Keratinocyte (primary cell): ENCODE measurements at regions not wholly inside any gene's neighbourhood (a gene's known extent, or its start where the extent isn't known, plus 50 kb on each side); places are given as distances from the start of the nearest gene placed in this dataset.

Experiments
- DNase-seq: peaks from one replicate; pipeline ENCODE4 v3.0.0-alpha.2; 2011; ENCODE audit warnings: low read depth, missing footprints, low spot score
- FAIRE-seq: peaks from 2 replicates; lab custom pipeline; 2011; peaks lifted over from hg19 to GRCh38; lab: Jason Lieb, UNC
- H2AFZ ChIP-seq: 2 replicates; pipeline ENCODE4 v1.6.0; 2012; ENCODE audit warnings: low read length, control low read depth, inconsistent platforms; ENCODE audit not compliant: control insufficient read depth
- H3K27ac ChIP-seq: 2 replicates; pipeline ENCODE4 v1.5.1; 2011; ENCODE audit warnings: low read length; ENCODE audit not compliant: control insufficient read depth, insufficient read depth
- H3K27me3 ChIP-seq: 3 replicates; pipeline ENCODE4 v1.6.0; 2011; ENCODE audit warnings: low read length; ENCODE audit not compliant: control insufficient read depth, insufficient read depth; ENCODE audit errors: extremely low read depth
- H3K36me3 ChIP-seq, 2 experiments: 2 replicates in 1 of 2; 3 replicates in 1 of 2; pipeline ENCODE4 v1.5.1; 2011; ENCODE audit warnings: low read length in 2 of 2, mild to moderate bottlenecking in 1 of 2; ENCODE audit not compliant: control insufficient read depth in 2 of 2, insufficient read depth in 2 of 2; ENCODE audit errors: extremely low read depth in 1 of 2
- H3K4me1 ChIP-seq: 3 replicates; pipeline ENCODE4 v1.5.1; 2011; ENCODE audit warnings: low read length; ENCODE audit not compliant: control insufficient read depth, insufficient read depth; ENCODE audit errors: extremely low read depth
- H3K4me2 ChIP-seq: 3 replicates; pipeline ENCODE4 v1.6.0; 2011; ENCODE audit warnings: low read depth, low read length; ENCODE audit not compliant: control insufficient read depth, insufficient read depth; ENCODE audit errors: extremely low read depth
- H3K4me3 ChIP-seq, 3 experiments: fragments of 200-600 bp in 1 of 3; sonication (generic) in 1 of 3; 2 replicates in 2 of 3; 3 replicates in 1 of 3; pipeline ENCODE4 v1.5.1; 2011 to 2016; ENCODE audit warnings: low read length in 3 of 3, mild to moderate bottlenecking in 3 of 3, control low read depth in 2 of 3, inconsistent platforms in 1 of 3, low read depth in 1 of 3, mixed read lengths in 1 of 3, mixed run types in 1 of 3, moderate library complexity in 1 of 3; ENCODE audit not compliant: control insufficient read depth in 2 of 3, insufficient read depth in 2 of 3; ENCODE audit errors: extremely low read depth in 1 of 3
- H3K79me2 ChIP-seq: 2 replicates; pipeline ENCODE4 v1.6.0; 2012; ENCODE audit warnings: low read length; ENCODE audit not compliant: control insufficient read depth, insufficient read depth
- H3K9ac ChIP-seq: 3 replicates; pipeline ENCODE4 v1.6.0; 2011; ENCODE audit warnings: low read length; ENCODE audit not compliant: control insufficient read depth, insufficient read depth; ENCODE audit errors: extremely low read depth
- H3K9me1 ChIP-seq: 3 replicates; pipeline ENCODE4 v1.6.0; 2011; ENCODE audit warnings: low read length; ENCODE audit not compliant: control insufficient read depth, insufficient read depth; ENCODE audit errors: extremely low read depth
- H3K9me3 ChIP-seq: 2 replicates; pipeline ENCODE4 v1.5.1; 2012; ENCODE audit warnings: low read depth, low read length; ENCODE audit not compliant: control insufficient read depth
- H4K20me1 ChIP-seq: 3 replicates; pipeline ENCODE4 v1.6.0; 2011; ENCODE audit warnings: low read length; ENCODE audit not compliant: control insufficient read depth, insufficient read depth; ENCODE audit errors: extremely low read depth
- EZH2 ChIP-seq: IDR thresholded peaks from one replicate; pipeline ENCODE4 v1.6.1; 2012; ENCODE audit warnings: inconsistent platforms, mild to moderate bottlenecking, low read length, moderate library complexity
- dilution Hi-C: fragments of 300-500 bp; cut with MboI; formaldehyde crosslinking; loops from one replicate; pipeline ENCODE4 v1.7.0; 2020; ENCODE audit warnings: low sequenced_read_pairs; ENCODE audit not compliant: extremely low pct_ligation_motif_present
- TF ChIP-seq, protein P1 (sequence below), 3 experiments: IDR thresholded peaks in 1 of 3; conservative IDR thresholded peaks in 1 of 3; optimal IDR thresholded peaks in 1 of 3; 2 replicates in 2 of 3; 3 replicates in 1 of 3; pipeline versions ENCODE3 to v1.5.1; 2011; ENCODE audit warnings: low read length in 3 of 3, mild to moderate bottlenecking in 3 of 3, moderate library complexity in 2 of 3, control low read depth in 1 of 3, inconsistent platforms in 1 of 3; ENCODE audit not compliant: insufficient read depth in 2 of 3; ENCODE audit errors: extremely low read depth in 1 of 3

DNA sequence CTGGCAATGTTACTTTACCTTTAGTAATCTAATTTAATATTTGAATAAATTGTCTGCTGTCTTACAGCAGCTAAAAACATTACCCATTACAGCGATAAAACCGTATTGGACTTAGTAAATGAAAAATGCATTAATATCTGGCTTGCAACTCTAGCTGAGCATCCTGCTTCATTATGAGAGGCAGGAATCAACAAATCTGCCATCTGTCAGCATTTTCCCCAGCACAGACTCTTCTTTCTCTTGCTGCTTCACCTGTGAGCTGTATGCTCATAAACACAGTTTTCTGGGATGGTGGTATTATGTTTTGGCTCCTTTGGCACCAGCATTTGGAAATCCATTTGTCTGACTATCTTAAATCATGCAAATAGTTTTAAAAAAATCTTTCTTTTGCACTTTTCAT lies 487.1 kb downstream of the KCNT2 start:
- DNase-seq (no peak), FAIRE-seq (no peak)
- TF ChIP-seq, protein P1, sequence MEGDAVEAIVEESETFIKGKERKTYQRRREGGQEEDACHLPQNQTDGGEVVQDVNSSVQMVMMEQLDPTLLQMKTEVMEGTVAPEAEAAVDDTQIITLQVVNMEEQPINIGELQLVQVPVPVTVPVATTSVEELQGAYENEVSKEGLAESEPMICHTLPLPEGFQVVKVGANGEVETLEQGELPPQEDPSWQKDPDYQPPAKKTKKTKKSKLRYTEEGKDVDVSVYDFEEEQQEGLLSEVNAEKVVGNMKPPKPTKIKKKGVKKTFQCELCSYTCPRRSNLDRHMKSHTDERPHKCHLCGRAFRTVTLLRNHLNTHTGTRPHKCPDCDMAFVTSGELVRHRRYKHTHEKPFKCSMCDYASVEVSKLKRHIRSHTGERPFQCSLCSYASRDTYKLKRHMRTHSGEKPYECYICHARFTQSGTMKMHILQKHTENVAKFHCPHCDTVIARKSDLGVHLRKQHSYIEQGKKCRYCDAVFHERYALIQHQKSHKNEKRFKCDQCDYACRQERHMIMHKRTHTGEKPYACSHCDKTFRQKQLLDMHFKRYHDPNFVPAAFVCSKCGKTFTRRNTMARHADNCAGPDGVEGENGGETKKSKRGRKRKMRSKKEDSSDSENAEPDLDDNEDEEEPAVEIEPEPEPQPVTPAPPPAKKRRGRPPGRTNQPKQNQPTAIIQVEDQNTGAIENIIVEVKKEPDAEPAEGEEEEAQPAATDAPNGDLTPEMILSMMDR (optimal IDR thresholded peaks at IDR 0.05 in 1 of 3, IDR thresholded peaks at IDR 0.05 in 1 of 3, conservative IDR thresholded peaks at IDR 0.05 in 1 of 3; ENCODE audit: extremely low read depth in 1 of 3, insufficient read depth in 2 of 3, low read length in 3 of 3): no peak
- Histone ChIP-seq H3K9me1 (no peaks in the 10 kb centered on the region), H3K36me3 (no peaks in the 10 kb centered on the region), H3K9ac (no peak overlapping the region), H3K79me2 (no peaks in the 10 kb centered on the region), H3K4me2 (no peak overlapping the region), H3K9me3 (no peaks in the 10 kb centered on the region), H2AFZ (no peak overlapping the region), H3K4me1 (no peaks in the 10 kb centered on the region), H3K27ac (no peak overlapping the region), H4K20me1 (no peaks in the 10 kb centered on the region), H3K27me3 (no peaks in the 10 kb centered on the region), H3K4me3 (no peak overlapping the region)
- dilution Hi-C loops: no loop called here

DNA sequence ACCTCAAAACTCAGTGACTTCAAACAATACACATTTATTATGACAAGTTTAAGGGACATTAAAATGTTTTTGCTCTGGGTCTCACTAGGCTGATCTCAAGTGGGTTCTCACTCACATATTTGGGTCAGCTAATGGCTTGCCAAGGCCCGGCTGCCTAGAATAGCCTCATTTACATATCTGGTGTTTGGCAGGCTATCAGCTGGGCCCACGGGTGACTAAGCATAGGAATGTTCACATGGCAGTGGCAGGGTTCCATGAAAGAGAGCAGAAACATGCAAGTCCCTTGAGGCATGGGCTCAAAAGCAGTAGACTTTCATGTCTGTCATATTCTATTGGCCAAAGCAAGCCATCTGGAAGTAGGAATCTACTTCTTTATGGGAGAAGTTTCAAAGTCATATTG lies 492.6 kb downstream of the KCNT2 start:
- Histone ChIP-seq H3K9me1 (no peaks in the 10 kb centered on the region), H3K79me2 (no peaks in the 10 kb centered on the region), H3K4me2 (no peak overlapping the region), H3K27ac (no peak overlapping the region), H3K4me1 (no peaks in the 10 kb centered on the region), H3K9ac (no peak overlapping the region), H3K9me3 (no peaks in the 10 kb centered on the region), H3K27me3 (no peaks in the 10 kb centered on the region), H3K4me3 (no peak overlapping the region), H4K20me1 (no peaks in the 10 kb centered on the region), H3K36me3 (no peaks in the 10 kb centered on the region), H2AFZ (no peak overlapping the region)
- DNase-seq: no peak
- no peak for FAIRE-seq
- TF ChIP-seq, protein P1 (optimal IDR thresholded peaks at IDR 0.05 in 1 of 3, IDR thresholded peaks at IDR 0.05 in 1 of 3, conservative IDR thresholded peaks at IDR 0.05 in 1 of 3; ENCODE audit: extremely low read depth in 1 of 3, insufficient read depth in 2 of 3, low read length in 3 of 3): no peak
- no peak for TF ChIP-seq EZH2
- dilution Hi-C loops: no loop called here
